HEK293 (cell line): ENCODE measurements at regions not wholly inside any gene's neighbourhood (a gene's known extent, or its start where the extent isn't known, plus 50 kb on each side); places are given as distances from the start of the nearest gene placed in this dataset.

ENCODE experiments used
- CTCF ChIP-seq: fragments of 450-650 bp; formaldehyde crosslinking; IDR thresholded peaks from 2 replicates; pipeline ENCODE4 v1.5.1; 2016; ENCODE audit warnings: missing biosample characterization, missing genetic modification characterization
- YY1 ChIP-seq: fragments of 450-650 bp; formaldehyde crosslinking; IDR thresholded peaks from 2 replicates; pipeline ENCODE4 v1.5.1; 2018; ENCODE audit warnings: missing biosample characterization, missing genetic modification characterization
- ZBTB26 ChIP-seq: fragments of 450-650 bp; formaldehyde crosslinking; optimal IDR thresholded peaks from 2 replicates; pipeline ENCODE3; 2016; ENCODE audit warnings: missing biosample characterization, mild to moderate bottlenecking, missing genetic modification characterization
- ZIC2 ChIP-seq: fragments of 450-650 bp; formaldehyde crosslinking; IDR thresholded peaks from 2 replicates; pipeline ENCODE4 v1.5.1; 2016; ENCODE audit warnings: missing biosample characterization, missing genetic modification characterization
- ZNF10 ChIP-seq: fragments of 450-650 bp; formaldehyde crosslinking; IDR thresholded peaks from 2 replicates; pipeline ENCODE4 v1.5.1; 2017; ENCODE audit warnings: missing biosample characterization, missing genetic modification characterization
- ZNF23 ChIP-seq: fragments of 450-650 bp; formaldehyde crosslinking; IDR thresholded peaks from 2 replicates; pipeline ENCODE4 v1.5.1; 2016; ENCODE audit warnings: missing biosample characterization, missing genetic modification characterization, borderline replicate concordance
- ZNF274 ChIP-seq, 2 experiments: fragments of 200-500 bp in 1 of 2; fragments of 450-650 bp in 1 of 2; sonication (Bioruptor generic) in 1 of 2; formaldehyde crosslinking in 1 of 2; IDR thresholded peaks; 2 replicates each; pipeline versions ENCODE4 v1.5.1 to v1.6.1; 2014 to 2016; ENCODE audit warnings: borderline replicate concordance in 1 of 2, inconsistent platforms in 1 of 2, low read length in 1 of 2, missing biosample characterization in 1 of 2, missing genetic modification characterization in 1 of 2
- ZNF404 ChIP-seq: fragments of 450-650 bp; formaldehyde crosslinking; IDR thresholded peaks from 2 replicates; pipeline ENCODE4 v1.5.1; 2017; ENCODE audit warnings: missing biosample characterization, missing genetic modification characterization
- ZNF629 ChIP-seq: fragments of 450-650 bp; formaldehyde crosslinking; IDR thresholded peaks from 2 replicates; pipeline ENCODE4 v1.5.1; 2017; ENCODE audit warnings: missing biosample characterization, missing genetic modification characterization
- ZNF837 ChIP-seq: fragments of 450-650 bp; formaldehyde crosslinking; IDR thresholded peaks from 2 replicates; pipeline ENCODE4 v1.5.1; 2016; ENCODE audit warnings: missing biosample characterization, missing genetic modification characterization
- TF ChIP-seq, protein P1 (sequence below): IDR thresholded peaks from 2 replicates; pipeline ENCODE4 v1.6.1; 2011; ENCODE audit warnings: mild to moderate bottlenecking, low read depth, low read length, borderline replicate concordance
- TF ChIP-seq, protein P2 (sequence below): fragments of 450-650 bp; formaldehyde crosslinking; IDR thresholded peaks from 2 replicates; pipeline ENCODE4 v1.5.1; 2016; ENCODE audit warnings: missing biosample characterization, missing genetic modification characterization

- no peak for TF ChIP-seq ZNF404 (tag by site-specific recombination)
- TF ChIP-seq ZNF23 (tag by site-specific recombination), result no peak
- TF ChIP-seq CTCF, result no peak
- TF ChIP-seq, protein P1, sequence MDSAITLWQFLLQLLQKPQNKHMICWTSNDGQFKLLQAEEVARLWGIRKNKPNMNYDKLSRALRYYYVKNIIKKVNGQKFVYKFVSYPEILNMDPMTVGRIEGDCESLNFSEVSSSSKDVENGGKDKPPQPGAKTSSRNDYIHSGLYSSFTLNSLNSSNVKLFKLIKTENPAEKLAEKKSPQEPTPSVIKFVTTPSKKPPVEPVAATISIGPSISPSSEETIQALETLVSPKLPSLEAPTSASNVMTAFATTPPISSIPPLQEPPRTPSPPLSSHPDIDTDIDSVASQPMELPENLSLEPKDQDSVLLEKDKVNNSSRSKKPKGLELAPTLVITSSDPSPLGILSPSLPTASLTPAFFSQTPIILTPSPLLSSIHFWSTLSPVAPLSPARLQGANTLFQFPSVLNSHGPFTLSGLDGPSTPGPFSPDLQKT, result no peak
- TF ChIP-seq ZNF274 (IDR thresholded peaks at IDR 0.05; ENCODE audit: low read length), result no peak
- no peak for TF ChIP-seq ZNF274 (tag by site-specific recombination; IDR thresholded peaks at IDR 0.05; ENCODE audit: borderline replicate concordance)
- no peak for TF ChIP-seq ZNF10 (tag by site-specific recombination)
- TF ChIP-seq ZNF837 (tag by site-specific recombination), result no peak
- no peak for TF ChIP-seq YY1
- TF ChIP-seq, protein P2, sequence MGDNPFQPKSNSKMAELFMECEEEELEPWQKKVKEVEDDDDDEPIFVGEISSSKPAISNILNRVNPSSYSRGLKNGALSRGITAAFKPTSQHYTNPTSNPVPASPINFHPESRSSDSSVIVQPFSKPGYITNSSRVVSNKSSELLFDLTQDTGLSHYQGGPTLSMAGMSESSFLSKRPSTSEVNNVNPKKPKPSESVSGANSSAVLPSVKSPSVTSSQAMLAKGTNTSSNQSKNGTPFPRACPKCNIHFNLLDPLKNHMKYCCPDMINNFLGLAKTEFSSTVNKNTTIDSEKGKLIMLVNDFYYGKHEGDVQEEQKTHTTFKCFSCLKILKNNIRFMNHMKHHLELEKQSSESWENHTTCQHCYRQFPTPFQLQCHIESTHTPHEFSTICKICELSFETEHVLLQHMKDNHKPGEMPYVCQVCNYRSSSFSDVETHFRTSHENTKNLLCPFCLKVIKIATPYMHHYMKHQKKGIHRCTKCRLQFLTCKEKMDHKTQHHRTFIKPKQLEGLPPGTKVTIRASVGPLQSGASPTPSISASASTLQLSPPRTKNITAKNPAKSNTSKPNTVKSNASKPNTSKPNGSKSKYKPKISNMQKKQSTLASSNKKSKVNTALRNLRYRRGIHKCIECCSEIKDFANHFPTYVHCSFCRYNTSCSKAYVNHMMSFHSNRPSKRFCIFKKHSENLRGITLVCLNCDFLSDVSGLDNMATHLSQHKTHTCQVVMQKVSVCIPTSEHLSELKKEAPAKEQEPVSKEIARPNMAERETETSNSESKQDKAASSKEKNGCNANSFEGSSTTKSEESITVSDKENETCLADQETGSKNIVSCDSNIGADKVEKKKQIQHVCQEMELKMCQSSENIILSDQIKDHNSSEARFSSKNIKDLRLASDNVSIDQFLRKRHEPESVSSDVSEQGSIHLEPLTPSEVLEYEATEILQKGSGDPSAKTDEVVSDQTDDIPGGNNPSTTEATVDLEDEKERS (tag by site-specific recombination), result no peak
- TF ChIP-seq ZBTB26 (tag by site-specific recombination), result no peak
- TF ChIP-seq ZIC2 (tag by site-specific recombination), result no peak
- no peak for TF ChIP-seq ZNF629
Observed at GRCh38 chr7:17404006-17404405, 105.6 kb downstream of the AHR start.
